OCI-LY3 (cell line): ENCODE measurements at regions not wholly inside any gene's neighbourhood (a gene's known extent, or its start where the extent isn't known, plus 50 kb on each side); places are given as distances from the start of the nearest gene placed in this dataset.

Experiments
- CTCF ChIP-seq: fragments of 200-600, 300-600 bp; sonication (generic); IDR thresholded peaks from 2 replicates; pipeline ENCODE4 v1.5.1; 2014; ENCODE audit warnings: antibody characterized with exemption, low read length, low read depth
- EZH2phosphoT487 ChIP-seq: fragments of 200-600 bp; shearing (Covaris generic); IDR thresholded peaks from 2 replicates; pipeline ENCODE4 v1.6.1; 2018; ENCODE audit warnings: antibody characterized with exemption, mixed run types, low read depth

GRCh38 chr3:82306189-82306588 lies 544.7 kb upstream of the GBE1 start:
- TF ChIP-seq CTCF = no peak
- TF ChIP-seq EZH2phosphoT487 = no peak
